Ovary (tissue), 3 donors: ENCODE measurements at regions not wholly inside any gene's neighbourhood (a gene's known extent, or its start where the extent isn't known, plus 50 kb on each side); places are given as distances from the start of the nearest gene placed in this dataset.

Experiments used
- CTCF ChIP-seq, 3 donors: fragments of 450-650 bp in 2 of 3; fragments of 200-600 bp in 1 of 3; IDR thresholded peaks; one replicate each; pipeline versions ENCODE4 v1.5.1 to v1.8.0; 2016 to 2022; ENCODE audit warnings: antibody characterized with exemption in 3 of 3, mild to moderate bottlenecking in 1 of 3
- POLR2A ChIP-seq: fragments of 450-650 bp; IDR thresholded peaks from one replicate; pipeline ENCODE4 v1.6.1; 2017; ENCODE audit warnings: antibody characterized with exemption, mild to moderate bottlenecking, moderate library complexity
- donor health status: DM: no; HTN: no; CAD: no.

DNA sequence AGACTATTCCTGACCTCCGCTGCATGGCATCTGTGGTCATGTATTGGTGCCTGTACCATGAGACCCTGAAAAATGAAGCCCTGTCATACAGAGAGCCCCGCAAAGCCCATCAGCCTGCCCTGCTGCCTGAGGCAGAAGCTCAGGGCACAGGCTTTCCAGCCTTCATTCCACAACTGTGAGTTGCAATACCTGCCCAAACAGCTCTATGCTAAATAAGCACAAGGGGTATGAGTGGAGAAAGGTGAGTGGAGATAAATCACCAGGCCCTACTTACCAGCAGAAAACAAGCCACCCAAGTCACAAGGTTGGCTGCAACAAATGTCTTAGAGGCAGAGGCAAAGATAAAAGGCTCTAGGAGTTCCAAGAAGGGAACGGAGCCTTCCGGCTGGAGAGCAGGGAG is 277.4 kb downstream of the TNS1 start:
- TF ChIP-seq CTCF (IDR thresholded peaks at IDR 0.05) = no peak
- TF ChIP-seq POLR2A = no peak
